AG04450 (cell line): ENCODE measurements at regions not wholly inside any gene's neighbourhood (a gene's known extent, or its start where the extent isn't known, plus 50 kb on each side); places are given as distances from the start of the nearest gene placed in this dataset.

ENCODE experiments used
- CTCF ChIA-PET: fragments of 300-600, 350-600 bp; formaldehyde crosslinking; extraction: SDS; loops from one replicate; lab custom pipeline; 2022; ENCODE audit warnings: antibody characterized with exemption, inconsistent platforms; lab: Charles Lee
- POLR2A ChIA-PET: fragments of 350-600 bp; formaldehyde crosslinking; extraction: SDS; loops from one replicate; lab custom pipeline; 2021; ENCODE audit warnings: antibody characterized with exemption, inconsistent platforms; lab: Yijun Ruan, JAX
- DNase-seq: peaks from one replicate; pipeline ENCODE4 v3.0.0-alpha.2; 2011; ENCODE audit warnings: low read depth, low spot score
- H3K27ac ChIP-seq: one replicate; pipeline ENCODE4 v1.5.1; 2012; ENCODE audit warnings: low read depth, low read length, control low read depth
- H3K27me3 ChIP-seq: one replicate; pipeline ENCODE4 v1.6.0; 2012; ENCODE audit warnings: low read length; ENCODE audit not compliant: control insufficient read depth, insufficient read depth
- H3K4me3 ChIP-seq: 2 replicates; pipeline ENCODE4 v1.5.1; 2011; ENCODE audit warnings: mild to moderate bottlenecking, low read depth, low read length, control low read depth
- H3K9me3 ChIP-seq: 2 replicates; pipeline ENCODE4 v1.5.1; 2012; ENCODE audit warnings: low read length; ENCODE audit not compliant: control insufficient read depth, insufficient read depth
- CTCF ChIP-seq: IDR thresholded peaks from 2 replicates; pipeline ENCODE4 v1.5.1; 2011; ENCODE audit warnings: low read depth, low read length, control low read depth, inconsistent platforms

DNA sequence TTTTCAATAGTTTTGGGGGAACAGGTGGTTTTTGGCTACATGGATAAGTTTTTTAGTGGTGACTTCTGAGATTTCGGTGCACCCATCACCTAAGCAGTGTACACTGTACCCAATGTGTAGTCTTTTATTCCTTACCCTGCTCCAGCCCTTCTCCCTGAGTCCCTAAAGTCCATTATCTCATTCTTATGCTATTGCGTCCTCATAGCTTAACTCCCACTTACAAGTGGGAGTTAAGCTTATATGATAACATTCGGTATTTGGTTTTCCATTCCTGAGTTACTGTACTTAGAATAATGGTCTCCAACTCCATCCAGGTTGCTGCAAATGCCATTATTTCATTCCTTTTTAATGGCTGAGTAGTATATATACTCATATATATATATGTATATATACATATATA is 90.9 kb upstream of the ACSL3 start:
- ChIA-PET CTCF (no interaction called here), POLR2A (interaction anchor here (0.6 kb wide), 1 partner anchor 39 kb away, joined by 3 read pairs; no protein-coding TSS in a partner anchor)
- no peak overlapping the region for H3K4me3 ChIP-seq
- DNase-seq: no peak
- no peak overlapping the region for H3K27ac ChIP-seq
- no peaks in the 10 kb centered on the region for H3K9me3 ChIP-seq
- H3K27me3 ChIP-seq: peaks cover 2% of the 10 kb centered on the region
- no peak for TF ChIP-seq CTCF

DNA sequence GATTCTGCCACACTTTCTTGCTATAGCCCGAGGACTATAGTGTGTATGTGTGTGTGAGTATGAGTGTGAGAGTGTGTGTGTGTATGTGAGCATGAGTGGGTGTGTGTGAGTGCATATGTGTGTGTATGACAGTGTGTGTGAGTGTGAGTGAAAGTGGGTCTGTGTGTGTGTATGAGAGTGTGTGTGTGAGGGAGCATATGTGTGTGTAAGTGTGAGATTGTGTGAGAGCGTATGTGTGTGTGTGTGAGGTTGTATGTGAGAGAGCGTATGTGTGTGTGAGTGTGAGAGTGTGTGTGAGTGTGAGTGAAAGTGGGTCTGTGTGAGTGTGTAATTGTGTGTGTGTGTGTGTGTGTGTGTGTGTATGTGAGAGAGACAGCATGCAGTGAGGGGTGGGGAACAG is 89.0 kb upstream of the ACSL3 start:
- no peaks in the 10 kb centered on the region for H3K9me3 ChIP-seq
- CTCF ChIA-PET: no interaction called here
- POLR2A ChIA-PET: no interaction called here

GRCh38 chr2:222774941-222775340 is 85.9 kb upstream of the ACSL3 start:
- CTCF ChIA-PET: no interaction called here
- Histone ChIP-seq H3K9me3 (no peaks in the 10 kb centered on the region), H3K27me3 (peaks cover 9% of the 10 kb centered on the region), H3K27ac (no peak overlapping the region), H3K4me3 (no peak overlapping the region)
- no peak for TF ChIP-seq CTCF
- DNase-seq: no peak
- POLR2A ChIA-PET: no interaction called here

More for the DNA sequence above, 89.0 kb upstream of the ACSL3 start:
- TF ChIP-seq CTCF: no peak
- no peak for DNase-seq
- Histone ChIP-seq H3K4me3 (no peak overlapping the region), H3K27ac (no peak overlapping the region), H3K27me3 (peaks cover 6% of the 10 kb centered on the region)

GRCh38 chr2:222776792-222777191 is 84.0 kb upstream of the ACSL3 start:
- POLR2A ChIA-PET: no interaction called here
- no peak overlapping the region for H3K27ac ChIP-seq
- no peak for DNase-seq
- H3K9me3 ChIP-seq: no peaks in the 10 kb centered on the region
- no peak for TF ChIP-seq CTCF
- CTCF ChIA-PET: interaction anchor here (0.6 kb wide), 1 partner anchor 463 kb away, joined by 3 read pairs; no protein-coding TSS in a partner anchor
- H3K27me3 ChIP-seq: peaks cover 9% of the 10 kb centered on the region
- no peak overlapping the region for H3K4me3 ChIP-seq

- CTCF ChIA-PET: interaction anchor here (1.7 kb wide), 2 partner anchors 10 to 19 kb away, joined by 3 to 9 read pairs; no protein-coding TSS in a partner anchor
- no peak for DNase-seq
- peaks cover 7% of the 10 kb centered on the region for H3K27me3 ChIP-seq
- H3K4me3 ChIP-seq: no peak overlapping the region
- POLR2A ChIA-PET: interaction anchor here (0.6 kb wide), 1 partner anchor 102 kb away, joined by 3 read pairs; no protein-coding TSS in a partner anchor
- no peak for TF ChIP-seq CTCF
- no peaks in the 10 kb centered on the region for H3K9me3 ChIP-seq
- H3K27ac ChIP-seq: no peak overlapping the region
These were observed 82.4 kb upstream of the ACSL3 start for GRCh38 chr2:222778400-222778799.
